ENCODE measurements at regions not wholly inside any gene's neighbourhood (a gene's known extent, or its start where the extent isn't known, plus 50 kb on each side); places are given as distances from the start of the nearest gene placed in this dataset.

- no peak for DNase-seq
- Mint-ChIP-seq H3K4me3 (ENCODE audit: low read depth, unreplicated experiment) (no peak overlapping the region), H3K27ac (ENCODE audit: unreplicated experiment) (no peak overlapping the region), H3K36me3 (ENCODE audit: insufficient read depth, unreplicated experiment) (no peaks in the 10 kb centered on the region), H3K9me3 (ENCODE audit: low read depth, unreplicated experiment) (no peaks in the 10 kb centered on the region), H3K4me1 (ENCODE audit: low read depth, unreplicated experiment) (no peaks in the 10 kb centered on the region), H3K27me3 (ENCODE audit: unreplicated experiment) (no peaks in the 10 kb centered on the region)
- intact Hi-C loops (cut with micrococcal nuclease; ENCODE audit: unreplicated experiment): no loop called here
- TF ChIP-seq, protein P1, sequence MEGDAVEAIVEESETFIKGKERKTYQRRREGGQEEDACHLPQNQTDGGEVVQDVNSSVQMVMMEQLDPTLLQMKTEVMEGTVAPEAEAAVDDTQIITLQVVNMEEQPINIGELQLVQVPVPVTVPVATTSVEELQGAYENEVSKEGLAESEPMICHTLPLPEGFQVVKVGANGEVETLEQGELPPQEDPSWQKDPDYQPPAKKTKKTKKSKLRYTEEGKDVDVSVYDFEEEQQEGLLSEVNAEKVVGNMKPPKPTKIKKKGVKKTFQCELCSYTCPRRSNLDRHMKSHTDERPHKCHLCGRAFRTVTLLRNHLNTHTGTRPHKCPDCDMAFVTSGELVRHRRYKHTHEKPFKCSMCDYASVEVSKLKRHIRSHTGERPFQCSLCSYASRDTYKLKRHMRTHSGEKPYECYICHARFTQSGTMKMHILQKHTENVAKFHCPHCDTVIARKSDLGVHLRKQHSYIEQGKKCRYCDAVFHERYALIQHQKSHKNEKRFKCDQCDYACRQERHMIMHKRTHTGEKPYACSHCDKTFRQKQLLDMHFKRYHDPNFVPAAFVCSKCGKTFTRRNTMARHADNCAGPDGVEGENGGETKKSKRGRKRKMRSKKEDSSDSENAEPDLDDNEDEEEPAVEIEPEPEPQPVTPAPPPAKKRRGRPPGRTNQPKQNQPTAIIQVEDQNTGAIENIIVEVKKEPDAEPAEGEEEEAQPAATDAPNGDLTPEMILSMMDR (IDR thresholded peaks at IDR 0.05; ENCODE audit: unreplicated experiment): no peak
- CTCF ChIA-PET: no interaction called here
- BruUV-seq (replicated peaks): no TSS peak
Measured at GRCh38 chr13:33636955-33637670, 180.8 kb upstream of the RFC3 start.

DNA sequence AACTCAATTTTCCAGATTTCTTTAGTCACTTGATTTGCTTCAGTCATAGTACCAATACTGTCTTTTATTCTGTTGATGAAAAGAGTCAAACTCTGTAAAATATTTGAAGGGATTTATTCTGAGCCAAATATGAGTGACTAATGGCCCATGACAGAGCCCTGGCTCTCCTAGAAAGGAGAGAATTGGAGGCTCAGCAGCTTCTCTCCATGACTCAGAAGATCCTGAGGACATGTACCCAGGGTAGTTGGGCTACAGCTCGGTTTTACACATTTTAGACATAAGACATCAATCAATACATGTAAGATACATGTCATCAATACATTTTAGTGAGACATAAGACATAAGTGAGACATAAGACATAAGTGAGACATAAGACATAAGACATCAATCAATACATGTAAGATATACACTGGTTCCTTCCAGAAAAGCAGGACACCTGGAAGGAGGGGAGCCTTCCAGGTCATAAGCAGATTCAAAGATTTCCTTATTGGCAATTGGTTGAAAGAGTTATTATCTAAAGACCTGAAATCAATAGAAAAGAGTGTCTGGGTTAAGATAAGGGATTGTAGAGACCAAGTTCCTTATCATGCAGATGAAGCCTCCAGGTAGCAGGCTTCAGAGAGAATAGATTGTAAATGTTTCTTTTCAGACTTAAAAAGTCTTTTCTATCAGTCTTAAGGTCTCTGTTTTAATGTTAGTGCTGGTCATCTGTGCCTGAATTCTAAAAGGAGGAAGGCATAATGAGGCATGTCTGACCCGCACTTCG is 179.8 kb upstream of the RFC3 start:
- Mint-ChIP-seq H3K36me3 (ENCODE audit: insufficient read depth, unreplicated experiment) (no peaks in the 10 kb centered on the region), H3K4me3 (ENCODE audit: low read depth, unreplicated experiment) (no peak overlapping the region), H3K27me3 (ENCODE audit: unreplicated experiment) (no peaks in the 10 kb centered on the region), H3K27ac (ENCODE audit: unreplicated experiment) (no peak overlapping the region), H3K4me1 (ENCODE audit: low read depth, unreplicated experiment) (no peaks in the 10 kb centered on the region), H3K9me3 (ENCODE audit: low read depth, unreplicated experiment) (no peaks in the 10 kb centered on the region)
- intact Hi-C loops (cut with micrococcal nuclease; ENCODE audit: unreplicated experiment): no loop called here
- no peak for DNase-seq
- CTCF ChIA-PET: no interaction called here
- TF ChIP-seq, protein P1 (IDR thresholded peaks at IDR 0.05; ENCODE audit: unreplicated experiment): no peak
- no TSS peak for BruUV-seq (replicated peaks)

DNA sequence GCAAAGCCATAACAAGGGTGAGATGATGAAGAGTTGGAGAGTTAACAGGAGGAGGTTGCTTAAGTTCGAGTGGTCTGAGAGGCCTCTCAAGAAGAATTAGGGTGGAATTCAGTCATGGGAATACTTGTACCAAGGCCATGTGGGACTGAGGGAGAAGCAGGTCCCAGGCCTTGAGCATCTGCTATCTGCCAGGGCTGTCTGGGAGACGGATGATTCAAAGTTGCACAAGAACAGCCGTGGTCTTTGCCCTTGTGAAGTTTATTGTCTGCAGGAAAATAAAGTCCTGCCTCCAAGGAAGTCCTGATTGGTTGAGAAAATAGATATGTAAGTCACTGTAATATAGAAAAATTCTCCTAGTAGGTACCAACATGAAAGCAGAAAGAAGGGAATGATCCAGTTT is 178.8 kb upstream of the RFC3 start:
- intact Hi-C loops (cut with micrococcal nuclease; ENCODE audit: unreplicated experiment): no loop called here
- no peak for DNase-seq
- Mint-ChIP-seq H3K4me3 (ENCODE audit: low read depth, unreplicated experiment) (no peak overlapping the region), H3K27me3 (ENCODE audit: unreplicated experiment) (no peaks in the 10 kb centered on the region), H3K9me3 (ENCODE audit: low read depth, unreplicated experiment) (no peaks in the 10 kb centered on the region), H3K4me1 (ENCODE audit: low read depth, unreplicated experiment) (no peaks in the 10 kb centered on the region), H3K36me3 (ENCODE audit: insufficient read depth, unreplicated experiment) (no peaks in the 10 kb centered on the region), H3K27ac (ENCODE audit: unreplicated experiment) (no peak overlapping the region)
- CTCF ChIA-PET: no interaction called here
- TF ChIP-seq, protein P1 (IDR thresholded peaks at IDR 0.05; ENCODE audit: unreplicated experiment): no peak
- no TSS peak for BruUV-seq (replicated peaks)

DNA sequence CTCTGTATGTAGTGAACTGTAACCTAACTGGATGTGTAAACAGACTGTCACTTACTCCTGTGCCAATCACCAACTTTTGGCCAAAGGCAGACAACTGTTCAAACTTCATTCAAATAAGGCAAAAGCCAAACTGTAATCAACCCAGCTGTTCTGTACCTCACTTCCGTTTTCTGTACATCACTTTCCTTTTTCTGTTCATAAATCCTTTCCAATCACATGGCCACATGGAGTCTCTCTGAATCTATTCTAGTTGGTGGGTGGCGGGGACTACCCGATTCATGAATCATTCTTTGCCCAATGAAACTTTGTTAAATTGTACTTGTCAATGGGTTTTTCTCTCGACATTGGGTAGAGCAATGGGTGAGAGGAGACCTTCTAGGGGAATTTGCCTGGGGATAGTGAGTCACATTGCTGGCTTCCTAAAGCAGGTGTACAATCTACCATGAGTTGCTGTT is 178.3 kb upstream of the RFC3 start:
- no peaks in the 10 kb centered on the region for H3K4me1 Mint-ChIP-seq (ENCODE audit: low read depth, unreplicated experiment)
- intact Hi-C loops (cut with micrococcal nuclease; ENCODE audit: unreplicated experiment): no loop called here
- H3K9me3 Mint-ChIP-seq (ENCODE audit: low read depth, unreplicated experiment): no peaks in the 10 kb centered on the region
- DNase-seq: no peak
- H3K27ac Mint-ChIP-seq (ENCODE audit: unreplicated experiment): no peak overlapping the region
- no peaks in the 10 kb centered on the region for H3K36me3 Mint-ChIP-seq (ENCODE audit: insufficient read depth, unreplicated experiment)
- H3K27me3 Mint-ChIP-seq (ENCODE audit: unreplicated experiment): no peaks in the 10 kb centered on the region
- BruUV-seq (replicated peaks): no TSS peak
- CTCF ChIA-PET: no interaction called here
- H3K4me3 Mint-ChIP-seq (ENCODE audit: low read depth, unreplicated experiment): no peak overlapping the region
- TF ChIP-seq, protein P1 (IDR thresholded peaks at IDR 0.05; ENCODE audit: unreplicated experiment): no peak

Data from Calu3 (cell line).